C4-2B (cell line): ENCODE measurements at regions not wholly inside any gene's neighbourhood (a gene's known extent, or its start where the extent isn't known, plus 50 kb on each side); places are given as distances from the start of the nearest gene placed in this dataset.
"Not testable (repeated sequence)": the region's sequence is repeated elsewhere in the genome, so short reads cannot be mapped to it uniquely, and the experiment has no call there.

Source experiments
- ZFX ChIP-seq: fragments of 450-650 bp; IDR thresholded peaks from 2 replicates; pipeline ENCODE4 v1.6.1; 2017
- TF ChIP-seq, protein P1 (sequence below): fragments of 450-650 bp; conservative IDR thresholded peaks from 2 replicates; pipeline ENCODE4 v1.5.1; 2017; ENCODE audit warnings: mild to moderate bottlenecking

DNA sequence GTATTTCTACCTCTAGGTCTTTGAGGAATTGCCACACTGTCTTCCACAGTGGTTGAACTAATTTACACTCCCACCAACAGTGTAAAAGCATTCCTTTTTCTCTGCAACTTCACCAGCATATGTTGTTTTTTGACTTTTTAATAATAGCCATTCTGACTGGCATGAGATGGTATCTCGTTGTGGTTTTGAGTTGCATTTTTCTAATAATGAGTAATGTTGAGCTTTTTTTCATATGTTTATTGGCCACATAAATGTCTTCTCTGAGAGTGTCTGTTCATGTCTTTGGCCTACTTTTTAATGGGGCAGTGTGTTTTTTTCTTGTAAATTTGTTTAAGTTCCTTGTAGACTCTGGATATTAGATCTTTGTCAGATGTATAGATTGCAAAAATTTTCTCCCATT, 121.2 kb downstream of the HNMT start:
- TF ChIP-seq, protein P1, sequence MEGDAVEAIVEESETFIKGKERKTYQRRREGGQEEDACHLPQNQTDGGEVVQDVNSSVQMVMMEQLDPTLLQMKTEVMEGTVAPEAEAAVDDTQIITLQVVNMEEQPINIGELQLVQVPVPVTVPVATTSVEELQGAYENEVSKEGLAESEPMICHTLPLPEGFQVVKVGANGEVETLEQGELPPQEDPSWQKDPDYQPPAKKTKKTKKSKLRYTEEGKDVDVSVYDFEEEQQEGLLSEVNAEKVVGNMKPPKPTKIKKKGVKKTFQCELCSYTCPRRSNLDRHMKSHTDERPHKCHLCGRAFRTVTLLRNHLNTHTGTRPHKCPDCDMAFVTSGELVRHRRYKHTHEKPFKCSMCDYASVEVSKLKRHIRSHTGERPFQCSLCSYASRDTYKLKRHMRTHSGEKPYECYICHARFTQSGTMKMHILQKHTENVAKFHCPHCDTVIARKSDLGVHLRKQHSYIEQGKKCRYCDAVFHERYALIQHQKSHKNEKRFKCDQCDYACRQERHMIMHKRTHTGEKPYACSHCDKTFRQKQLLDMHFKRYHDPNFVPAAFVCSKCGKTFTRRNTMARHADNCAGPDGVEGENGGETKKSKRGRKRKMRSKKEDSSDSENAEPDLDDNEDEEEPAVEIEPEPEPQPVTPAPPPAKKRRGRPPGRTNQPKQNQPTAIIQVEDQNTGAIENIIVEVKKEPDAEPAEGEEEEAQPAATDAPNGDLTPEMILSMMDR = not testable (repeated sequence)
- TF ChIP-seq ZFX = not testable (repeated sequence)
